ENCODE measurements at regions not wholly inside any gene's neighbourhood (a gene's known extent, or its start where the extent isn't known, plus 50 kb on each side); places are given as distances from the start of the nearest gene placed in this dataset.
"Not testable (repeated sequence)": the region's sequence is repeated elsewhere in the genome, so short reads cannot be mapped to it uniquely, and the experiment has no call there.

DNA sequence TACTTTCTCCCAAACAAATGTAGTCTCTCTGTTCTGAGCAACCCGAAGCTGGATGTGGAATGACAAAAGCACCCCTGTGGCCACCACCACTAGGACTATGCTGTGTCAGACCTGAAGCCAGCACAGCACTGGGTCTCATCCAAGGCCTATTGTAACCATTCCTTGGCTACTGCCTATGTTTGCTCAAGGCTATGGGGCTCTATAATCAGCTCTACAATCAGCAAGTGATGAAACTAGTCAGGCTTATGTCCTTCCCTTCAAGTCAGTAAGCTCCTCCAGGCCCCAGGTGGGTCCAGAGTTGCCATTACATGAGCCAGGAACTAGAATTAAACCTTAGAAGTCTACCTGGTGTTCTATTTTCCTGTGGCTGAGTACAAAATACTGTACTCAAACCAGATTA is 370.2 kb downstream of the TBX15 start:
- in situ Hi-C loops (cut with HindIII; ENCODE audit: low pct_unique_long_range_greater_than_20kb, low sequenced_read_pairs): no loop called here
- no peak for DNase-seq (ENCODE audit: low read depth)

DNA sequence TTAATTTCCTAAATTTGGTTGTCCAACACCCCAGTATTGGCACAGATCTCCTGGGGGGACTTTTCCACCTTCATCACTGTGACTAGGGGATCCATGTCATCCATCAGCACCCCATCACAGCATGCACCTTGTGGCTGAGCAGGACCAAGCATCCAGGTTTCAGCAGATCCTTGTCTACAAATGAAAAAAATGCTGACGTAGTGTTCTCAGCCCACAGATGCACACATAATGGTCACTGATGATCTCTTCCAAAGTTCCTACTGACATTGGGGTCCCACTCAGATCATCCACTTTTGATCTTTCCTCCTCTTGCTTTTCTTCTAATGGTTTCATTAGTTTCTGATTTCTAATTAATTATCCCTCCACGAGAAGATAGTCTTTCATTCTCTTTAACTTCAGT is 373.1 kb downstream of the TBX15 start:
- no peak for DNase-seq (ENCODE audit: low read depth)
- in situ Hi-C loops (cut with HindIII; ENCODE audit: low pct_unique_long_range_greater_than_20kb, low sequenced_read_pairs): no loop called here

- no peak for DNase-seq (ENCODE audit: low read depth)
- in situ Hi-C loops (cut with HindIII; ENCODE audit: low pct_unique_long_range_greater_than_20kb, low sequenced_read_pairs): no loop called here
Measured at GRCh38 chr1:118589238-118589846, 398.8 kb downstream of the TBX15 start.

DNA sequence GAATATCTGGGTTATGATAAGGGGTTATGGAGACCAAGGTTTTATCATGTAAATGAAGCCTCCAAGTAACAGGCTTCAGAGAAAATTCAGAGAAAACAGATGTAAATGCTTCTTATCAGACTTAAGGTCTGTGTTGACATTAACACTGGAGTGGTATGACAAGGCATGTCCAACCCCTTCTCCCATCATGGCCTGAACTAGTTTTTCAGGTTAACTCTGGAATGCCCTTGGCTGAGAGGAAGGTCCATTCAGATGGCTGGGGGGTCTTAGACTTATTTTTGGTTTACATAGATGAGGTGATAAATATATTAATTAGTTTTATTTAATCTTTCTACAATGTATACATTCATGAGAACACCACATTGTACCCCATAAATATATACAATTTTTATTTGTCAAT is 399.6 kb downstream of the TBX15 start:
- in situ Hi-C loops (cut with HindIII; ENCODE audit: low pct_unique_long_range_greater_than_20kb, low sequenced_read_pairs): no loop called here
- DNase-seq (ENCODE audit: low read depth): no peak

GRCh38 chr1:118578276-118578675 is 393.2 kb upstream of the SPAG17 start:
- in situ Hi-C loops (cut with HindIII; ENCODE audit: low pct_unique_long_range_greater_than_20kb, low sequenced_read_pairs): no loop called here
- no peak for DNase-seq (ENCODE audit: low read depth)

DNA sequence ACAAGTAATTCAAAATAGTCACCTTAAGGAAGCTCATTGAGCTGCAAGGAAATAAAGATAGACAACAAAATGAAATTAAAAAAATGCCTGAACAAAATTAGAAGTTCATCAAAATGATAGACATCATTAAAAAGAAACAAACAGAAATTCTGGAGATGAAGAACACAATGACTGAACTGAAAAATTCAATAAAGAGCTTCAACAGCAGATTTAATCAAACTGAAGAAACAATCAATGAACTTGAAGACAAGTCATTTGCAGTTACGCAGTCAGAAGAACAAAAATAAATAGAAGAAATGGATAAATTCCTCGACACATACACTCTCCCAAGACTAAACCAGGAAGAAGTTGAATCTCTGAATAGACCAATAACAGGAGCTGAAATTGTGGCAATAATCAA is 390.0 kb upstream of the SPAG17 start:
- in situ Hi-C loops (cut with HindIII; ENCODE audit: low pct_unique_long_range_greater_than_20kb, low sequenced_read_pairs): no loop called here
- DNase-seq (ENCODE audit: low read depth): no peak

DNA sequence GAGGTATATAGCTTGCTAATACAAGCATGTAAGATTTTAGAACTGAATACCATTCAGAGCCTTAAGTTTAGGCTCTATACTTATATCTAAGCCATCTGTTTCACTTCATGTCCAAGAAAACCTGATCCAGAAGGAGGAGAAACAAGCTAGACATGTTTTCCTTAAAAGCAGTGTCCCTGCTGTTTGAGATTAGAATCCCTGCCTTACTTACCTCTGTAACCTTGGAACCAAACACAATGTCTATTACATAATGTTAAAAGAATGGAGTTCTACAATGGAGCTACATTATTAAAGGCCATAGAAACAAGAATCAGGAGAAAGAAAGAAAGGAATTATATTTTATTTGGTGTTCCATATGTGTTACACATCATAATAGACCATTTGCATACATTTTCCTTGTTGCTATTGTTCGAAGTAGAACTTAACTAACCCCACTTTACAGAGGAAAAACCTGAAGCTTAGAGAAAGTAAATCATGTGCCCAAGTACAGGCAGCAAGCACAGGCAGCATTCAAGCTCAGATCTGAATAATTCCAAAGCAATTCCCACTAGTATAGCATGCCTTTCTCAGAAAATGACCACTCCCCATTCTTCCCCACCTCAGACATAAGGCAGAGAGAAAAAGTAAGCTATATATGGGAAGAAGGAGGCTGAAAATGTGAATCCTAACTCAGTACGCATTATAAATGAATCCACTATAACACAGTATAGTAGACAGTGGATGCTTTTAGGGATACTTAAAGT is 380.1 kb upstream of the SPAG17 start:
- DNase-seq (ENCODE audit: low read depth): no peak
- in situ Hi-C loops (cut with HindIII; ENCODE audit: low pct_unique_long_range_greater_than_20kb, low sequenced_read_pairs): no loop called here

- DNase-seq (ENCODE audit: low read depth): no peak
- in situ Hi-C loops (cut with HindIII; ENCODE audit: low pct_unique_long_range_greater_than_20kb, low sequenced_read_pairs): no loop called here
Measured at GRCh38 chr1:118563981-118564951, 379.2 kb upstream of the SPAG17 start.

GRCh38 chr1:118558933-118559332 is 373.9 kb upstream of the SPAG17 start:
- in situ Hi-C loops (cut with HindIII; ENCODE audit: low pct_unique_long_range_greater_than_20kb, low sequenced_read_pairs): no loop called here

DNA sequence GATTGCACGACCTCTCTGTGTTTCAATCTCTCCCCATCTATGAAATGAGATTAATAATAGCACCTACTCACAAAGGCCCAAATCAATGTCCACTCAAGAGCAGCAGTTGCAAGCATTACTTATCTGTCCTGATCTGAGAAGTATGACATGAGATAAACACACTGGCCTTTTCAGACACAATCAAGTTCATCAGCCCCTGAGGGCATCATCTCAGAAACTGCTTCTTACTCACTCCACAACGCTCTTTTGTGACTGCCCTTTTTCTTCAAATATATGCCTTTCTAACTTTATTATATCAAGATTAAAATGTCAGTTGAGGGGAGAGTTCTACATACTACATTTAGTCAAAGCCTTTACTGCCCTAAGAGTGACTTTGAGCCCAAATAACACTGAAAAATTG is 371.9 kb upstream of the SPAG17 start:
- DNase-seq (ENCODE audit: low read depth): no peak
- in situ Hi-C loops (cut with HindIII; ENCODE audit: low pct_unique_long_range_greater_than_20kb, low sequenced_read_pairs): no loop called here

More at GRCh38 chr1:118558933-118559332, 373.9 kb upstream of the SPAG17 start:
- no peak for DNase-seq (ENCODE audit: low read depth)

GRCh38 chr1:118555638-118556037 is 370.6 kb upstream of the SPAG17 start:
- DNase-seq (ENCODE audit: low read depth): no peak
- in situ Hi-C loops (cut with HindIII; ENCODE audit: low pct_unique_long_range_greater_than_20kb, low sequenced_read_pairs): no loop called here

DNA sequence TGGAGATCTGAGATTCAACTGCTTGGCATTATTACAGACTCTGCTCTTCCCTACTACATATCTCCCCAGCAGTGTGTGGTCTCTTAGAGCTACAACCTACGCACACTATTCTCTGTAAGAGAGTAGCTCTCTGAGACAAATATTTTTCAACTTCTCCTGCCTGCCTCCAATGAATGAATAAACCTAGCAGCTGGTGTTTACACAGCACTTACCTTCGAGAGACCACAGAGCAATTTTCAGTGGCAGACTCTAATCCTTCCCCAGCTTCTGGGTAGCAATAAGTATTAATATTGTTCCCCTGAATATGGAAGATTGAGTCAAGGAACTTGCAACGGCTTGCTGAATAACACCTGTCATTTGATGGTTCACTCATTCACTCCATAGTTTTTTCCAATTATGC is 350.9 kb upstream of the SPAG17 start:
- in situ Hi-C loops (cut with HindIII; ENCODE audit: low pct_unique_long_range_greater_than_20kb, low sequenced_read_pairs): no loop called here

DNA sequence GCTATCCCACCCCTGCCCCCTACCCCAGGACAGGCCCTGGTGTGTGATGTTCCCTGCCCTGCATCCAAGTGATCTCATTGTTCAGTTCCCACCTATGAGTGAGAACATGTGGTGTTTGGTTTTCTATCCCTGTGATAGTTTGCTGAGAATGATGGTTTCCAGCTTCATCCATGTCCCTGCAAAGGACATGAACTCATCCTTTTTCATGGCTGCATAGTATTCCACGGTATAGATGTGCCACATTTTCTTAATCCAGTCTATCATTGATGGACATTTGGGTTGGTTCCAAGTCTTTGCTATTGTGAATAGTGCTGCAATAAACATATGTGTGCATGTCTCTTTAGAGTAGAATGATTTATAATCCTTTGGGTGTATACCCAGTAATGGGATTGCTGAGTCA is 326.9 kb upstream of the SPAG17 start:
- in situ Hi-C loops (cut with HindIII; ENCODE audit: low pct_unique_long_range_greater_than_20kb, low sequenced_read_pairs); DNase-seq (ENCODE audit: low read depth): not testable (repeated sequence)

More for the DNA sequence above, 350.9 kb upstream of the SPAG17 start:
- no peak for DNase-seq (ENCODE audit: low read depth)

DNA sequence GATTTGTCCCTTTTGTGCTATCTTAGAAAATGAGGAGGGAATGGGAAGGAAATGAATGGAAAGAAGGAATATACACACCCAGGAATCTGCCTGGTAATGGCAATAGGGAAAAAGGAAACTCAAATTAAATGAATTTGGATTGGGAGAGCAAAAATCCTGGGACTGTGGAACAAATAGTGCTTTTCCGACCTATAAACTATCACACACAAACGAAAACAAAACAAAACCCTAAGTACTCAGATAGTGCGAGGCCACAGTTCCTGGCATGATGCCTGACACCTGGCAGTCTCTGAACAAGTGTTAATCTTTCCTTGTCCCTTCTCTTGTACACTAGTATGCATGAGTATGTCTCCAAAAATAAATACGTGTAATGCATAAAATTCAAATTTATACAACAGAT is 319.8 kb upstream of the SPAG17 start:
- in situ Hi-C loops (cut with HindIII; ENCODE audit: low pct_unique_long_range_greater_than_20kb, low sequenced_read_pairs): no loop called here

GRCh38 chr1:118504221-118504644 is 319.2 kb upstream of the SPAG17 start:
- DNase-seq (ENCODE audit: low read depth): no peak
- in situ Hi-C loops (cut with HindIII; ENCODE audit: low pct_unique_long_range_greater_than_20kb, low sequenced_read_pairs): no loop called here

More for the DNA sequence above, 319.8 kb upstream of the SPAG17 start:
- no peak for DNase-seq (ENCODE audit: low read depth)

GRCh38 chr1:118503752-118504151 is 318.7 kb upstream of the SPAG17 start:
- in situ Hi-C loops (cut with HindIII; ENCODE audit: low pct_unique_long_range_greater_than_20kb, low sequenced_read_pairs): no loop called here

GRCh38 chr1:118494998-118495397 is 310.0 kb upstream of the SPAG17 start:
- DNase-seq (ENCODE audit: low read depth): no peak
- in situ Hi-C loops (cut with HindIII; ENCODE audit: low pct_unique_long_range_greater_than_20kb, low sequenced_read_pairs): no loop called here

More at GRCh38 chr1:118503752-118504151, 318.7 kb upstream of the SPAG17 start:
- no peak for DNase-seq (ENCODE audit: low read depth)

DNA sequence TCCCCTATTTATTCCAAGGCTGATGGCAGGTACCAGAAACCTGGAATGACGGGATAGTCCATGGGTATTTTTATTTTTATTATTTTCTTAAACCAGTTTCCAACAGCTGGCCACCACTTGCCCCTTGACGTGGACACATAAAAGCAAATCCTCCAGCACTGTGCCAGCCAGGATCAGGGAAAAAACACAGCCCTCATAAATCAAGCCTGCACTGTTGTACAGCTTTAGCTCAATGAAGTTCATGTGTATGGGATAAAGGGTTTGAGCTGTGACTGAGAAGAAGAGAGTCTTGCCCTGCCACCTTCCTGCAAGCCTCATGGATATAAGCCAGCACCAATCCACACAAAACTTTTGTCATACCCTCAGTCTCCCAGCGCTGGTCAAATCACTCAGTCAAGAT is 303.8 kb upstream of the SPAG17 start:
- in situ Hi-C loops (cut with HindIII; ENCODE audit: low pct_unique_long_range_greater_than_20kb, low sequenced_read_pairs): no loop called here

DNA sequence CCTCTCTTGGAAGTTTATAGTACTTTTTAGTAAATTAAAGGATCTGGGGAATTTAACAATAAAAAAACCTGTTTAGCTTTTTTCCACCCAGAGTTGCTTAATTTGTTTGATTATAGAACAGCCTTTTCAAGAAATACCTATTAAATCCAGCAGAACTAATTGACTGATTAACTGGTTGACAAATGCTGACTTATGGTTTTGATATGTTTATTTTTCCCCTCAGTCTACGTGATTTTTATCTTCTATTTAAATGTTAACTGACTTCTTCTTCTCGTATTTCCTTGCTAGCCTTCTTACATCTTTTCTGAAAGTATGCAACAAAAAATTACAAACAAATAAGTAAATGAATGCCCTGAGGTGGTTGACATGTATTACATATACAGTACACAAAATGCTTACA is 302.9 kb upstream of the SPAG17 start:
- DNase-seq (ENCODE audit: low read depth): no peak
- in situ Hi-C loops (cut with HindIII; ENCODE audit: low pct_unique_long_range_greater_than_20kb, low sequenced_read_pairs): no loop called here

More for the DNA sequence above, 303.8 kb upstream of the SPAG17 start:
- no peak for DNase-seq (ENCODE audit: low read depth)

Measured in Caki2 (cell line).